Activated CD4-positive, alpha-beta T cell treated with anti-CD3 and anti-CD28 coated beads for 24 hours (primary cell): ENCODE measurements at regions not wholly inside any gene's neighbourhood (a gene's known extent, or its start where the extent isn't known, plus 50 kb on each side); places are given as distances from the start of the nearest gene placed in this dataset.
"Not testable (repeated sequence)": the region's sequence is repeated elsewhere in the genome, so short reads cannot be mapped to it uniquely, and the experiment has no call there.

ENCODE experiments used
- DNase-seq, 2 donors: peaks; one replicate each; pipeline ENCODE4 v3.0.0-alpha.2; 2020; ENCODE audit warnings: low read depth in 2 of 2

GRCh38 chr4:111398906-111399330 lies 746.3 kb upstream of the FAM241A start:
- DNase-seq: no peak

GRCh38 chr4:111399623-111400022 lies 745.6 kb upstream of the FAM241A start:
- no peak for DNase-seq

- DNase-seq: no peak
Measured at GRCh38 chr4:111400741-111401140, 744.5 kb upstream of the FAM241A start.

- DNase-seq: no peak
Measured at GRCh38 chr4:111404673-111405072, 740.6 kb upstream of the FAM241A start.

- DNase-seq: no peak
Measured at GRCh38 chr4:111405989-111406388, 739.3 kb upstream of the FAM241A start.

GRCh38 chr4:111410571-111410970 lies 734.7 kb upstream of the FAM241A start:
- DNase-seq: no peak

- DNase-seq: no peak
Measured at GRCh38 chr4:111417521-111417920, 727.7 kb upstream of the FAM241A start.

- DNase-seq: no peak
Measured at GRCh38 chr4:111433441-111433840, 711.8 kb upstream of the FAM241A start.

- no peak for DNase-seq
Measured at GRCh38 chr4:111434586-111434985, 710.7 kb upstream of the FAM241A start.

- no peak for DNase-seq
Measured at GRCh38 chr4:111435986-111436744, 709.1 kb upstream of the FAM241A start.

- DNase-seq: no peak
Measured at GRCh38 chr4:111441687-111442086, 703.6 kb upstream of the FAM241A start.

- DNase-seq: not testable (repeated sequence)
Measured at GRCh38 chr4:111444836-111445235, 700.4 kb upstream of the FAM241A start.

- DNase-seq: no peak
Measured at GRCh38 chr4:111449657-111450056, 695.6 kb upstream of the FAM241A start.

- no peak for DNase-seq
Measured at GRCh38 chr4:111450867-111451266, 694.4 kb upstream of the FAM241A start.

GRCh38 chr4:111453216-111453615 lies 692.0 kb upstream of the FAM241A start:
- DNase-seq: no peak

- no peak for DNase-seq
Measured at GRCh38 chr4:111454961-111455360, 690.3 kb upstream of the FAM241A start.

- no peak for DNase-seq
Measured at GRCh38 chr4:111464251-111465045, 680.8 kb upstream of the FAM241A start.

GRCh38 chr4:111466811-111467604 lies 678.2 kb upstream of the FAM241A start:
- DNase-seq: no peak

- DNase-seq: no peak
Measured at GRCh38 chr4:111475001-111475400, 670.3 kb upstream of the FAM241A start.

GRCh38 chr4:111475666-111476065 lies 669.6 kb upstream of the FAM241A start:
- DNase-seq: no peak

GRCh38 chr4:111480510-111480909 lies 664.7 kb upstream of the FAM241A start:
- DNase-seq: no peak
